GM19240 (cell line): ENCODE measurements at regions not wholly inside any gene's neighbourhood (a gene's known extent, or its start where the extent isn't known, plus 50 kb on each side); places are given as distances from the start of the nearest gene placed in this dataset.
"Not testable (repeated sequence)": the region's sequence is repeated elsewhere in the genome, so short reads cannot be mapped to it uniquely, and the experiment has no call there.

Experiments used
- DNase-seq: peaks from one replicate; pipeline ENCODE4 v3.0.0; 2011; ENCODE audit warnings: low spot score; ENCODE audit not compliant: insufficient read length

- DNase-seq = no peak
Observed at GRCh38 chr11:37946155-37946766, 1348.2 kb upstream of the RAG2 start.

- DNase-seq = no peak
Observed at GRCh38 chr11:37942081-37942480, 1344.0 kb upstream of the RAG2 start.

- no peak for DNase-seq
Observed at GRCh38 chr11:37929100-37929653, 1331.1 kb upstream of the RAG2 start.

GRCh38 chr11:37926772-37927171 lies 1328.7 kb upstream of the RAG2 start:
- DNase-seq = no peak

GRCh38 chr11:37916331-37916730 lies 1318.3 kb upstream of the RAG2 start:
- no peak for DNase-seq

- DNase-seq = no peak
Observed at GRCh38 chr11:37914859-37915258, 1316.8 kb upstream of the RAG2 start.

- DNase-seq = no peak
Observed at GRCh38 chr11:37908219-37908548, 1310.1 kb upstream of the RAG2 start.

GRCh38 chr11:37907436-37908218 lies 1309.6 kb upstream of the RAG2 start:
- DNase-seq = no peak

- no peak for DNase-seq
Observed at GRCh38 chr11:37905707-37906417, 1307.8 kb upstream of the RAG2 start.

GRCh38 chr11:37896016-37896415 lies 1298.0 kb upstream of the RAG2 start:
- no peak for DNase-seq

- no peak for DNase-seq
Observed at GRCh38 chr11:37881741-37882140, 1283.7 kb upstream of the RAG2 start.

- DNase-seq = no peak
Observed at GRCh38 chr11:37861671-37862070, 1263.6 kb upstream of the RAG2 start.

GRCh38 chr11:37858806-37859537 lies 1260.9 kb upstream of the RAG2 start:
- DNase-seq = not testable (repeated sequence)

GRCh38 chr11:37858398-37858797 lies 1260.4 kb upstream of the RAG2 start:
- DNase-seq = no peak

GRCh38 chr11:37857726-37858125 lies 1259.7 kb upstream of the RAG2 start:
- DNase-seq = no peak

- DNase-seq = no peak
Observed at GRCh38 chr11:37849706-37850105, 1251.7 kb upstream of the RAG2 start.

- DNase-seq = no peak
Observed at GRCh38 chr11:37843603-37844002, 1245.6 kb upstream of the RAG2 start.

GRCh38 chr11:37841016-37841415 lies 1243.0 kb upstream of the RAG2 start:
- DNase-seq = no peak

- not testable (repeated sequence) for DNase-seq
Observed at GRCh38 chr11:37840345-37840744, 1242.3 kb upstream of the RAG2 start.

- no peak for DNase-seq
Observed at GRCh38 chr11:37830529-37830928, 1232.5 kb upstream of the RAG2 start.

- DNase-seq = no peak
Observed at GRCh38 chr11:37817727-37818270, 1219.8 kb upstream of the RAG2 start.
